GM12891 (cell line): ENCODE measurements at regions not wholly inside any gene's neighbourhood (a gene's known extent, or its start where the extent isn't known, plus 50 kb on each side); places are given as distances from the start of the nearest gene placed in this dataset.

Experiments used
- POLR2A ChIP-seq: IDR thresholded peaks from 2 replicates; pipeline ENCODE4 v1.6.1; 2011; ENCODE audit warnings: low read depth, low read length, control low read depth
- POLR2AphosphoS5 ChIP-seq: IDR thresholded peaks from 2 replicates; pipeline ENCODE4 v1.6.1; 2011; ENCODE audit warnings: low read depth, low read length, control low read depth
- POU2F2 ChIP-seq: IDR thresholded peaks from 2 replicates; pipeline ENCODE4 v1.6.1; 2011; ENCODE audit warnings: low read depth, mild to moderate bottlenecking, control low read depth, low read length, moderate library complexity

- TF ChIP-seq POLR2A (no peak), POU2F2 (no peak), POLR2AphosphoS5 (no peak)
Measured at GRCh38 chr5:86482008-86482407, 135.7 kb upstream of the COX7C start.
